ENCODE measurements at regions not wholly inside any gene's neighbourhood (a gene's known extent, or its start where the extent isn't known, plus 50 kb on each side); places are given as distances from the start of the nearest gene placed in this dataset.
A peak's percentile ranks its signal among the peaks of the same experiment; 100 is the strongest.

GRCh38 chr4:59393780-59394179 is 1806.3 kb upstream of the ADGRL3 start:
- DNase-seq = no peak
- Histone ChIP-seq H3K4me3 (ENCODE audit: low read depth, low read length) (no peak overlapping the region), H3K27ac (ENCODE audit: insufficient read depth, low read length, poor library complexity, severe bottlenecking) (no peak overlapping the region), H3K4me1 (ENCODE audit: control insufficient read depth, insufficient read depth, low read length, poor library complexity, severe bottlenecking) (no peaks in the 10 kb centered on the region), H3K36me3 (ENCODE audit: control insufficient read depth, insufficient read depth, low read length) (no peaks in the 10 kb centered on the region), H3K9me3 (ENCODE audit: control insufficient read depth in 2 of 2, low read length in 2 of 2) (peaks cover 2 to 15% of the 10 kb centered on the region in 2 experiments), H3K27me3 (ENCODE audit: control insufficient read depth, insufficient read depth, low read length) (no peaks in the 10 kb centered on the region)
- no peaks in the 10 kb centered on the region for H3K27me3 Mint-ChIP-seq
- H3K4me3 Mint-ChIP-seq = no peak overlapping the region
- no peak overlapping the region for H3K27ac Mint-ChIP-seq
- H3K9me3 Mint-ChIP-seq = peaks cover 0 to 21% (median 5%) of the 10 kb centered on the region in 7 donors
- no peak for ATAC-seq (ENCODE audit: low read depth in 2 of 2)
- no peaks in the 10 kb centered on the region for H3K4me1 Mint-ChIP-seq
- H3K36me3 Mint-ChIP-seq = no peaks in the 10 kb centered on the region

GRCh38 chr4:59400334-59400733 is 1799.8 kb upstream of the ADGRL3 start:
- H3K36me3 Mint-ChIP-seq = no peaks in the 10 kb centered on the region
- H3K27me3 Mint-ChIP-seq = no peaks in the 10 kb centered on the region
- Histone ChIP-seq H3K36me3 (ENCODE audit: control insufficient read depth, insufficient read depth, low read length) (no peaks in the 10 kb centered on the region), H3K9me3 (ENCODE audit: control insufficient read depth in 2 of 2, low read length in 2 of 2) (no peaks in the 10 kb centered on the region), H3K4me1 (ENCODE audit: control insufficient read depth, insufficient read depth, low read length, poor library complexity, severe bottlenecking) (no peaks in the 10 kb centered on the region), H3K27ac (ENCODE audit: insufficient read depth, low read length, poor library complexity, severe bottlenecking) (no peak overlapping the region), H3K27me3 (ENCODE audit: control insufficient read depth, insufficient read depth, low read length) (no peaks in the 10 kb centered on the region), H3K4me3 (ENCODE audit: low read depth, low read length) (no peak overlapping the region)
- H3K9me3 Mint-ChIP-seq = peaks cover 0 to 10% (median 5%) of the 10 kb centered on the region in 7 donors
- ATAC-seq (ENCODE audit: low read depth in 2 of 2) = no peak
- H3K4me3 Mint-ChIP-seq = no peak overlapping the region
- no peak for DNase-seq
- peak overlapping the region in 1 of 3 donors; percentile 14 for H3K27ac Mint-ChIP-seq
- H3K4me1 Mint-ChIP-seq = no peaks in the 10 kb centered on the region

- Histone ChIP-seq H3K36me3 (ENCODE audit: control insufficient read depth, insufficient read depth, low read length) (no peaks in the 10 kb centered on the region), H3K27ac (ENCODE audit: insufficient read depth, low read length, poor library complexity, severe bottlenecking) (no peak overlapping the region), H3K27me3 (ENCODE audit: control insufficient read depth, insufficient read depth, low read length) (no peaks in the 10 kb centered on the region), H3K4me3 (ENCODE audit: low read depth, low read length) (no peak overlapping the region), H3K4me1 (ENCODE audit: control insufficient read depth, insufficient read depth, low read length, poor library complexity, severe bottlenecking) (no peaks in the 10 kb centered on the region), H3K9me3 (ENCODE audit: control insufficient read depth in 2 of 2, low read length in 2 of 2) (no peaks in the 10 kb centered on the region)
- no peak overlapping the region for H3K4me3 Mint-ChIP-seq
- DNase-seq = no peak
- H3K27ac Mint-ChIP-seq = no peak overlapping the region
- no peaks in the 10 kb centered on the region for H3K36me3 Mint-ChIP-seq
- no peaks in the 10 kb centered on the region for H3K27me3 Mint-ChIP-seq
- peaks cover 0 to 12% (median 4%) of the 10 kb centered on the region in 7 donors for H3K9me3 Mint-ChIP-seq
- no peak for ATAC-seq (ENCODE audit: low read depth in 2 of 2)
- H3K4me1 Mint-ChIP-seq = no peaks in the 10 kb centered on the region
Measured at GRCh38 chr4:59409647-59410046, 1790.5 kb upstream of the ADGRL3 start.

GRCh38 chr4:59412739-59413138 is 1787.4 kb upstream of the ADGRL3 start:
- Histone ChIP-seq H3K27me3 (ENCODE audit: control insufficient read depth, insufficient read depth, low read length) (no peaks in the 10 kb centered on the region), H3K9me3 (ENCODE audit: control insufficient read depth in 2 of 2, low read length in 2 of 2) (no peaks in the 10 kb centered on the region), H3K36me3 (ENCODE audit: control insufficient read depth, insufficient read depth, low read length) (no peaks in the 10 kb centered on the region), H3K4me3 (ENCODE audit: low read depth, low read length) (no peak overlapping the region), H3K27ac (ENCODE audit: insufficient read depth, low read length, poor library complexity, severe bottlenecking) (no peak overlapping the region), H3K4me1 (ENCODE audit: control insufficient read depth, insufficient read depth, low read length, poor library complexity, severe bottlenecking) (no peaks in the 10 kb centered on the region)
- DNase-seq = no peak
- Mint-ChIP-seq H3K9me3 (peaks cover 0 to 19% (median 5%) of the 10 kb centered on the region in 7 donors), H3K36me3 (no peaks in the 10 kb centered on the region), H3K4me3 (no peak overlapping the region), H3K27ac (no peak overlapping the region), H3K27me3 (no peaks in the 10 kb centered on the region), H3K4me1 (no peaks in the 10 kb centered on the region)
- no peak for ATAC-seq (ENCODE audit: low read depth in 2 of 2)

GRCh38 chr4:59455751-59456150 is 1744.4 kb upstream of the ADGRL3 start:
- Mint-ChIP-seq H3K36me3 (no peaks in the 10 kb centered on the region), H3K4me1 (no peaks in the 10 kb centered on the region), H3K27me3 (no peaks in the 10 kb centered on the region), H3K27ac (no peak overlapping the region), H3K9me3 (peaks cover 0 to 11% (median 9%) of the 10 kb centered on the region in 7 donors), H3K4me3 (no peak overlapping the region)
- DNase-seq (no peak), ATAC-seq (ENCODE audit: low read depth in 2 of 2) (no peak)
- Histone ChIP-seq H3K27ac (ENCODE audit: insufficient read depth, low read length, poor library complexity, severe bottlenecking) (no peak overlapping the region), H3K27me3 (ENCODE audit: control insufficient read depth, insufficient read depth, low read length) (no peaks in the 10 kb centered on the region), H3K36me3 (ENCODE audit: control insufficient read depth, insufficient read depth, low read length) (no peaks in the 10 kb centered on the region), H3K4me1 (ENCODE audit: control insufficient read depth, insufficient read depth, low read length, poor library complexity, severe bottlenecking) (no peaks in the 10 kb centered on the region), H3K4me3 (ENCODE audit: low read depth, low read length) (no peak overlapping the region), H3K9me3 (ENCODE audit: control insufficient read depth in 2 of 2, low read length in 2 of 2) (no peaks in the 10 kb centered on the region)

GRCh38 chr4:59457576-59457975 is 1742.5 kb upstream of the ADGRL3 start:
- Mint-ChIP-seq H3K4me1 (no peaks in the 10 kb centered on the region), H3K36me3 (no peaks in the 10 kb centered on the region), H3K4me3 (no peak overlapping the region), H3K27me3 (no peaks in the 10 kb centered on the region), H3K27ac (no peak overlapping the region), H3K9me3 (peaks cover 0 to 14% (median 7%) of the 10 kb centered on the region in 7 donors)
- Histone ChIP-seq H3K27ac (ENCODE audit: insufficient read depth, low read length, poor library complexity, severe bottlenecking) (no peak overlapping the region), H3K36me3 (ENCODE audit: control insufficient read depth, insufficient read depth, low read length) (no peaks in the 10 kb centered on the region), H3K27me3 (ENCODE audit: control insufficient read depth, insufficient read depth, low read length) (no peaks in the 10 kb centered on the region), H3K4me3 (ENCODE audit: low read depth, low read length) (no peak overlapping the region), H3K4me1 (ENCODE audit: control insufficient read depth, insufficient read depth, low read length, poor library complexity, severe bottlenecking) (no peaks in the 10 kb centered on the region), H3K9me3 (ENCODE audit: control insufficient read depth in 2 of 2, low read length in 2 of 2) (no peaks in the 10 kb centered on the region)
- DNase-seq = no peak
- no peak for ATAC-seq (ENCODE audit: low read depth in 2 of 2)

- Mint-ChIP-seq H3K9me3 (peaks cover 0 to 50% (median 5%) of the 10 kb centered on the region in 7 donors), H3K4me1 (no peaks in the 10 kb centered on the region), H3K27ac (no peak overlapping the region), H3K36me3 (no peaks in the 10 kb centered on the region), H3K27me3 (no peaks in the 10 kb centered on the region), H3K4me3 (no peak overlapping the region)
- Histone ChIP-seq H3K9me3 (ENCODE audit: control insufficient read depth in 2 of 2, low read length in 2 of 2) (peaks cover 0 to 4% of the 10 kb centered on the region in 2 experiments), H3K27me3 (ENCODE audit: control insufficient read depth, insufficient read depth, low read length) (no peaks in the 10 kb centered on the region), H3K27ac (ENCODE audit: insufficient read depth, low read length, poor library complexity, severe bottlenecking) (no peak overlapping the region), H3K36me3 (ENCODE audit: control insufficient read depth, insufficient read depth, low read length) (no peaks in the 10 kb centered on the region), H3K4me3 (ENCODE audit: low read depth, low read length) (no peak overlapping the region), H3K4me1 (ENCODE audit: control insufficient read depth, insufficient read depth, low read length, poor library complexity, severe bottlenecking) (no peaks in the 10 kb centered on the region)
- ATAC-seq (ENCODE audit: low read depth in 2 of 2) = no peak
- no peak for DNase-seq
Measured at GRCh38 chr4:59484944-59485343, 1715.2 kb upstream of the ADGRL3 start.

GRCh38 chr4:59500103-59500502 is 1700.0 kb upstream of the ADGRL3 start:
- Histone ChIP-seq H3K27ac (ENCODE audit: insufficient read depth, low read length, poor library complexity, severe bottlenecking) (no peak overlapping the region), H3K4me1 (ENCODE audit: control insufficient read depth, insufficient read depth, low read length, poor library complexity, severe bottlenecking) (no peaks in the 10 kb centered on the region), H3K4me3 (ENCODE audit: low read depth, low read length) (no peak overlapping the region), H3K9me3 (ENCODE audit: control insufficient read depth in 2 of 2, low read length in 2 of 2) (peaks cover 0 to 2% of the 10 kb centered on the region in 2 experiments), H3K27me3 (ENCODE audit: control insufficient read depth, insufficient read depth, low read length) (no peaks in the 10 kb centered on the region), H3K36me3 (ENCODE audit: control insufficient read depth, insufficient read depth, low read length) (no peaks in the 10 kb centered on the region)
- DNase-seq (no peak), ATAC-seq (ENCODE audit: low read depth in 2 of 2) (no peak)
- no peaks in the 10 kb centered on the region for H3K27me3 Mint-ChIP-seq
- H3K4me1 Mint-ChIP-seq = no peaks in the 10 kb centered on the region
- no peak overlapping the region for H3K27ac Mint-ChIP-seq
- no peaks in the 10 kb centered on the region for H3K36me3 Mint-ChIP-seq
- no peak overlapping the region for H3K4me3 Mint-ChIP-seq
- H3K9me3 Mint-ChIP-seq = peaks cover 2 to 11% (median 5%) of the 10 kb centered on the region in 7 donors
